ENCODE measurements at regions not wholly inside any gene's neighbourhood (a gene's known extent, or its start where the extent isn't known, plus 50 kb on each side); places are given as distances from the start of the nearest gene placed in this dataset.
A peak's percentile ranks its signal among the peaks of the same experiment; 100 is the strongest.
"Not testable (repeated sequence)": the region's sequence is repeated elsewhere in the genome, so short reads cannot be mapped to it uniquely, and the experiment has no call there.

DNA sequence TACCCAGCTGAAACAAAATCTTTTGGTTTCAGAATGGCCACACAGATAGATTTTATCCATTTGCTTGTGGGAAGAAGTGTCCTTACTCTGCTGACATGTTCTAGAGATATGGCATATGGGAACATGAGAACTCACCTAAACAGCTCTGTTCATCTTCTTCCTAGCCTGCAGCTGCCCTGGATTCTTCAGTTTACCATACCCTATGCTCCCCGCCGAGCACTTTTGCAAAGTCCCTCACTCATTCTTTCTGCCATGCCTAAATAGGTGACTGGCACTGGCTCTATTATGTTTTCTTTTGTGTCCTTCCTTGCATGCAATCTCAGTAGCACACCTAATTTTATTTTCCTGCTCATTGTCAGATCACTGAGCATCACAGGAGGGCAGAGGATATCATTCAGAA is 293.7 kb upstream of the RSPO3 start:
- no peak for DNase-seq

- no peak for DNase-seq
Observed at GRCh38 chr6:126826166-126826714, 292.2 kb upstream of the RSPO3 start.

- DNase-seq: no peak
Observed at GRCh38 chr6:126831461-126831860, 287.0 kb upstream of the RSPO3 start.

- no peak for DNase-seq
Observed at GRCh38 chr6:126842769-126843168, 275.7 kb upstream of the RSPO3 start.

GRCh38 chr6:126848119-126848518 is 270.4 kb upstream of the RSPO3 start:
- no peak for DNase-seq

GRCh38 chr6:126867641-126868040 is 250.8 kb upstream of the RSPO3 start:
- no peak for DNase-seq

- DNase-seq: no peak
Observed at GRCh38 chr6:126873351-126873750, 245.1 kb upstream of the RSPO3 start.

GRCh38 chr6:126873791-126874190 is 244.7 kb upstream of the RSPO3 start:
- no peak for DNase-seq

GRCh38 chr6:126876446-126876845 is 242.0 kb upstream of the RSPO3 start:
- DNase-seq: no peak

- DNase-seq: no peak
Observed at GRCh38 chr6:126880964-126881363, 237.5 kb upstream of the RSPO3 start.

DNA sequence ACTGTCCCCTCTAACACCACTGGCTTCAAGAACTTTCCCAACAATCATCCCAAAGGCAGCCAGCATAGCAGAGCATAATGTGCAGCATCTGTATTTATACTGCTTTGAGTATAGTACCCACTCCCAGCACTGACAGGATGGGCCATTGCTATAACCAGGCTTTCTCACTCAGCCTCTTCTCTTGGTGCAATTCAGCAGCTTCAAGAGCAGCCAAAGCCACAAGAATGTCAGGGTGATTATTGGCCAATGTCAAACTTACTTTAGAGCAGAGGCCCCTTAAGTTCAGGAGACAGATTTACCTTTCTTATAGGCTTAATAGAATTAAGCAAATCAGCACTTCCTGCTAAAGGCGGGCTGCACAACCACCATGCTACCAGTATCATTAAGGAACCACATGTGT is 232.4 kb upstream of the RSPO3 start:
- DNase-seq: peak; percentile 56

DNA sequence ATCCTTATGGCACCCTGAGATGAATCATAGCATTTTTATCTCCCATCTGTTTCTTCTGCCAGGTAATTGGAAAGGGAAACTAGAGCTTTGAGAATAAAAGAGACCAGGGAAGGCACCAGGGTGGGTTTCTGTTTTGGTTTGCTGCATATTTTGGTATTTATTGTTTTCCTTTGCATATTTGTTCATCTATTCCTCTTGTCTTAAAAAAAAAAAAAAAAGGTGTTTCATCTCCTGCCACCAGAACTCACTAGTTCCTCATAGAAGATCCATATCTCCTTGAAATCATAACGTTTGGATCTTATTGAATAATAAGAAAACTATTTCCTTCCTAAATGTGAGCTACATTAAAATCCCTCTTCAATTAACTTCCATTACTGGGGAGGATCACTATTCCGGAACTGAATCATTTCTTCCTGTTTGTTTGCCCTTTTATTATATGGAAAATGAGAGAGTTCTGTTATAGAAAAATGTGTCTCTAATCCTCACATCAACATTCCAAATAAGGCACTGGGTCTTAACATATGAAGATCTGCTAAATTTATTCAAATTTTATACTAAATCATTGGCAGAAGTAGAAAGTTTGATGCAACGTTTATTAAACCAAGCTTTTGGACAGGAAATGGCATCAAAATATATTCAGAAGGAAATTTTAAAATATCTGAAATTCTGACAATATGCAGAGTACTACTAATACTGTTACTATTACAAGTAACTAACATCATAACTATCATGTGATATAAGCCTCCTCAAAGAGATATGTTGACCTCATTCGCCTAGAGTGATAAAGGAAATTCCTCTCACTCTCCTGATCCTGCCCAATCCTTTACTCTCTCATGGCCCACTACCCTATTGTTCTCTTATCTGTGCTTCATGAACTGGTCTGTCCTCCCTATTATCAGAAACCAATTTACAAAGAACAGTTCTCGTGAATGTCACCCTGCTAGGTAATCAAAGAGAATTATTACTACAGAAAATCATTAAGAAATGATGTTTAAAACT is 229.4 kb upstream of the RSPO3 start:
- no peak for DNase-seq

GRCh38 chr6:126890055-126890454 is 228.4 kb upstream of the RSPO3 start:
- peak; percentile 6 for DNase-seq

- DNase-seq: no peak
Observed at GRCh38 chr6:126891158-126891557, 227.3 kb upstream of the RSPO3 start.

DNA sequence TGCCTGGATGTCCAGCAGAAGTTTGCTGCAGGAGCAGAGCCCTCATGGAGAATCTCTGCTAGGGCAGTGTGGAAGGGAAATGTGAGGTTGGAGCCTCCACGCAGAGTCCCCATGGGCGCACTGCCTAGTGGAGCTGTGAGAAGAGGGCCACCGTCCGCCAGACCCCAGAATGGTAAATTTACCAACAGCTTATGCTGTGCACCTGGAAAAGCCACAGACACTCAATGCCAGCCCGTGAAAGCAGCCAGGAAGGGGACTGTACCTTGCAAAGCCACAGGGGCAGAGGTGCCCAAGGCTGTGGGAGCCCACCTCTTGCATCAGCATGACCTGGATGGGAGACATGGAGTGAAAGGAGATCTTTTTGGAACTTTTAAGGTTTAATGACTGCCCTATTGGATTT is 225.6 kb upstream of the RSPO3 start:
- DNase-seq: not testable (repeated sequence)

- DNase-seq: no peak
Observed at GRCh38 chr6:126897758-126898157, 220.7 kb upstream of the RSPO3 start.

DNA sequence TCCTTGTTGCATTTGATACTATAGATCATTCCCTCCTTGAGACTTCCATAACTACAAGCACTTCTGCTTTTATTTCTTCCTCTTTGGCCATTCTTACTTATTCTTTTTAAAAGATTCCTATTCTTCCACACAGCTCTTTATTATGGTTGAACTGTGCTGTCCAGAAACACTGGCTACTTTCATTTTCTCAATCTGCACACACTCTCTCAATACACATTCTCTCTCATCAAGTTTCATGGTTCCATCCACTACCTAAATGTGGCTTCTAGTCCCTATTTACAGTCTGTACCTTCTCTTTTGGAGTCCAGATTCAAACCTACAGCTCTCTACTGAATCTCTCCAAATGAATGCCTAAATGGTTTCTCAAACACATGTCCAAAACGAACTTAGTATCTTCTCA is 214.3 kb upstream of the RSPO3 start:
- DNase-seq: no peak

DNA sequence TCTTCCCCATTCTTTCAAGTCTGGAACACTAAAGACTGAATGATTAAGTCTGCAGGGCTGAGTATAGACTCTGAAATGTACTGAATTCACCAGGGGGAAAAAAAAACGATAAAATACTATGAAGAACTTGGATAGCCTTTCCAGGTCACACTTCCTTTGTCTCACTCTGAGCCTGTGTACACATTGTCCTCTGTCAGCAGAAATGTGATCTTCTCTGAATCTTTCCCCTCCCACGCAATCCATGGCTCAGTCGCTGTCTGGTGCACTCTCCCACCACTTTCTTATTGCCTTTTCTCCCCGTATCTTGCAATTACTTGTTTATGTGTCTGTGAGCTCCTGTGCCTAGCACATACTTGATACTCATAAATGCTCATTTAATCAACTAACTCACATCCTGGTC is 212.6 kb upstream of the RSPO3 start:
- DNase-seq: no peak

DNA sequence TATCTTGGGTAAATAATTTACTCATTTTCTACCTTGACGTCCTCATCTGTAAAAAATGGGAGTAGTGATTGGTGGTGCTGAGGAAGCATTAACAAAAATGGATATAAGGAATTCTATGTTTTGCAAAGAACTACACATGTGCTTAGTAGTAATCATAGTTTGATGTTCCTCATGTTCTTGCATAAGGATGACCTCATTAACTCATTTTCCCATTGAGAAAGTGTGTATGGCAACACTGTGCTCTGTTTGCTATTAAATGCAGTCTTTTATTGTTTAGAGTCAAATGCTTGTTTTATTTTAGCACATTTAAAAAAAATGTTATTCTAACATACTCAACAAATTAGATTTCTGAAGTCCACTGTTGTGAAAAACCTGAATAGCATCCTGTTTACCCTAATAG is 211.2 kb upstream of the RSPO3 start:
- no peak for DNase-seq

DNA sequence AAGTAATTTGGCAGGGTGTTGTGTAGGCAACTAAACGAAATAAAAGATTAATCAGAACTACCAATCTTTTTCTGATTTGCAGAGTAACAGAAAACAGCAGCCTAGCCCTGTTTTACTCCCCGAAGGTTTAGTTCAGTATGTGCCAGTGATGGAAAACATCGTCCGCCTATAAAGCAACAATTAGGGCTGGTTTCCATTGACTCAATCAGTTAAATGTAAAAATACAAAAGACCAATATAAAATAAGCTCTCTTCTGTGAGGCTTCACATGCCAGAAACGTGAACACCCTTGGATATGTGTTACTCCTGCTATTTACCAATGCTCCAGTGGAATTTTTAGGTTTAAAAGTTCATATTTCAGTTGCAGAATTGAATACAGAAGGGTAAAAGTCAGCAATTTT is 210.5 kb upstream of the RSPO3 start:
- no peak for DNase-seq

DNA sequence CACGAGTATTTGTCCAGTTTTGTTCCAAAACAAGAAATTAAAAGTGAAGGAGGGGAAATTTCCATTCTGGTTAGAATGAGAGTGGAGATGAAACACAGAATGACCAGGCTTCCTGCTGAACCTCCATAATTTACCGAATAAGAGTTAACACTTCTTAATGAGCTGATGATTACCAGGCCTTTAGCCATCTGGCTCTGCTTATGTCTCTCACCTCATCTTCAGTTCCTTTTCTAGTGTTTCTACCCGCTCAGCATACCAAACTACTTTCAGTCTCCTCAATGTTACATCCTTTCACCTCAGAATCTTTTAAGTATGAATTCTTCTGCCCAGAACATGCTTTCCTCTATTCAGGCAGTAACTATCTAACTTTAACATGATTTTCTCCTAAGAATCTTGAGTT is 209.0 kb upstream of the RSPO3 start:
- peak; percentile 62 for DNase-seq

DNA sequence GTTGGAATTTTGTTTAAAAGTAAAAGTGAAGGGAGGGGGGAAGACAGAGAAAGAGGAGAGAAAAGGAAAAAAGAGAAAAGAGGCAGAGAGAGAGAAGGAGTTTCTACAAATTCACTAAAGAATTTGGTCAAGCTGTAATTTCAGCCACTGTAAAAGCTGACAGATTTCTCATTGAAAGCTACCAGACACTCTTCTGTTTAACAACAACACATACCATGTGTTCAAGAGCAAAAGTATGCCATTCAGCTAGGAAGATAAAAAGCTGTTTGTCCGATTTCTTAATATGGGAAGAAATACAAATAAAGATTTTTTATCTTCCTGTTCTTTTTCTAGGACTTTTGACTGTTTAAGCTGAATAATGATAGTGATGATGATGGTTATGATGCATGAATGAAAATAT is 204.8 kb upstream of the RSPO3 start:
- no peak for DNase-seq

- DNase-seq: no peak
Observed at GRCh38 chr6:126914172-126914571, 204.3 kb upstream of the RSPO3 start.

GRCh38 chr6:126914801-126915200 is 203.7 kb upstream of the RSPO3 start:
- no peak for DNase-seq

DNA sequence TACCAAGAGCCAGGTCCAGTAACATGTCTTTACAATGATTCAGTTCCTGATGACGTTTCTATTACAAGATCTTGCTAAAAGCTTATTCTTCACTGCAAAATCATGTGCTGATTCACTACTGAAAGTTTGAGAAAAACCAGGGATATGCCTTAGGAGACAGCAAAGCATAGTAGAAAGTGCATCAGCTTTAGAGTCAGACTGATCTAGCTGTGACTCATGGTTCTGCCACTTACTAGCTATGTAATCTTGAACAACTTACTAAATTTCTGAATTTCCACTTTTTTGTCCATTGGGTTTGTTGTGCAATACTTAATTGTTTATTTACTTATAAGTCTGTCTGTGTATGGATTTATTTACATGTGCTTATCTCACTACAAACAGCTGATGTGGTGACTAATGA is 198.5 kb upstream of the RSPO3 start:
- no peak for DNase-seq
